ENCODE measurements at regions not wholly inside any gene's neighbourhood (a gene's known extent, or its start where the extent isn't known, plus 50 kb on each side); places are given as distances from the start of the nearest gene placed in this dataset.
A peak's percentile ranks its signal among the peaks of the same experiment; 100 is the strongest.
"Not testable (repeated sequence)": the region's sequence is repeated elsewhere in the genome, so short reads cannot be mapped to it uniquely, and the experiment has no call there.

GRCh38 chr7:114342431-114343179 lies 72.0 kb upstream of the FOXP2 start:
- H3K4me3 ChIP-seq (ENCODE audit: low read length), result no peak overlapping the region
- no peak for DNase-seq (ENCODE audit: low read depth)
- TF ChIP-seq CTCF (conservative IDR thresholded peaks at IDR 0.05; ENCODE audit: low read depth, low read length), result no peak

- H3K4me3 ChIP-seq (ENCODE audit: low read length), result no peak overlapping the region
- no peak for TF ChIP-seq CTCF (conservative IDR thresholded peaks at IDR 0.05; ENCODE audit: low read depth, low read length)
- no peak for DNase-seq (ENCODE audit: low read depth)
Observed at GRCh38 chr7:114341648-114342047, 73.0 kb upstream of the FOXP2 start.

GRCh38 chr7:114334989-114335388 lies 79.6 kb upstream of the FOXP2 start:
- no peak overlapping the region for H3K4me3 ChIP-seq (ENCODE audit: low read length)
- no peak for TF ChIP-seq CTCF (conservative IDR thresholded peaks at IDR 0.05; ENCODE audit: low read depth, low read length)
- DNase-seq (ENCODE audit: low read depth), result no peak

- DNase-seq (ENCODE audit: low read depth); H3K4me3 ChIP-seq (ENCODE audit: low read length): not testable (repeated sequence)
Observed at GRCh38 chr7:114329458-114329857, 85.2 kb upstream of the FOXP2 start.

- no peak overlapping the region for H3K4me3 ChIP-seq (ENCODE audit: low read length)
- no peak for TF ChIP-seq CTCF (conservative IDR thresholded peaks at IDR 0.05; ENCODE audit: low read depth, low read length)
- no peak for DNase-seq (ENCODE audit: low read depth)
Observed at GRCh38 chr7:114317450-114318098, 97.0 kb upstream of the FOXP2 start.

- no peak for TF ChIP-seq CTCF (conservative IDR thresholded peaks at IDR 0.05; ENCODE audit: low read depth, low read length)
- no peak for DNase-seq (ENCODE audit: low read depth)
- H3K4me3 ChIP-seq (ENCODE audit: low read length), result no peak overlapping the region
Observed at GRCh38 chr7:114312649-114313048, 102.0 kb upstream of the FOXP2 start.

- peak; percentile 18 for TF ChIP-seq CTCF (conservative IDR thresholded peaks at IDR 0.05; ENCODE audit: low read depth, low read length)
- H3K4me3 ChIP-seq (ENCODE audit: low read length), result no peak overlapping the region
- no peak for DNase-seq (ENCODE audit: low read depth)
Observed at GRCh38 chr7:114310345-114311110, 104.1 kb upstream of the FOXP2 start.
